ENCODE measurements at regions not wholly inside any gene's neighbourhood (a gene's known extent, or its start where the extent isn't known, plus 50 kb on each side); places are given as distances from the start of the nearest gene placed in this dataset.

GRCh38 chr15:61702224-61703020 lies 357.8 kb downstream of the VPS13C start:
- TF ChIP-seq CTCF (IDR thresholded peaks at IDR 0.05; ENCODE audit: control insufficient read depth, extremely low read depth, insufficient read depth), result peak; percentile 43
- DNase-seq (ENCODE audit: low read depth), result peak; percentile 100

GRCh38 chr15:61701455-61701854 lies 358.8 kb downstream of the VPS13C start:
- no peak for DNase-seq (ENCODE audit: low read depth)
- H3K4me3 ChIP-seq (ENCODE audit: low read depth, low read length), result no peak overlapping the region
- no peak for TF ChIP-seq CTCF (IDR thresholded peaks at IDR 0.05; ENCODE audit: control insufficient read depth, extremely low read depth, insufficient read depth)

More at GRCh38 chr15:61702224-61703020, 357.8 kb downstream of the VPS13C start:
- H3K4me3 ChIP-seq (ENCODE audit: low read depth, low read length), result no peak overlapping the region

GRCh38 chr15:61700803-61701202 lies 359.4 kb downstream of the VPS13C start:
- DNase-seq (ENCODE audit: low read depth), result peak; percentile 51
- no peak overlapping the region for H3K4me3 ChIP-seq (ENCODE audit: low read depth, low read length)
- no peak for TF ChIP-seq CTCF (IDR thresholded peaks at IDR 0.05; ENCODE audit: control insufficient read depth, extremely low read depth, insufficient read depth)

GRCh38 chr15:61697796-61698195 lies 362.5 kb downstream of the VPS13C start:
- no peak for DNase-seq (ENCODE audit: low read depth)
- H3K4me3 ChIP-seq (ENCODE audit: low read depth, low read length), result no peak overlapping the region
- TF ChIP-seq CTCF (IDR thresholded peaks at IDR 0.05; ENCODE audit: control insufficient read depth, extremely low read depth, insufficient read depth), result no peak

- no peak for DNase-seq (ENCODE audit: low read depth)
These were observed 371.2 kb downstream of the VPS13C start for GRCh38 chr15:61689067-61689466.

GRCh38 chr15:61687651-61688050 lies 372.6 kb downstream of the VPS13C start:
- no peak for DNase-seq (ENCODE audit: low read depth)

More at GRCh38 chr15:61689067-61689466, 371.2 kb downstream of the VPS13C start:
- TF ChIP-seq CTCF (IDR thresholded peaks at IDR 0.05; ENCODE audit: control insufficient read depth, extremely low read depth, insufficient read depth), result no peak
- H3K4me3 ChIP-seq (ENCODE audit: low read depth, low read length), result no peak overlapping the region

More at GRCh38 chr15:61687651-61688050, 372.6 kb downstream of the VPS13C start:
- no peak for TF ChIP-seq CTCF (IDR thresholded peaks at IDR 0.05; ENCODE audit: control insufficient read depth, extremely low read depth, insufficient read depth)
- H3K4me3 ChIP-seq (ENCODE audit: low read depth, low read length), result no peak overlapping the region
